ENCODE measurements at regions not wholly inside any gene's neighbourhood (a gene's known extent, or its start where the extent isn't known, plus 50 kb on each side); places are given as distances from the start of the nearest gene placed in this dataset.

DNA sequence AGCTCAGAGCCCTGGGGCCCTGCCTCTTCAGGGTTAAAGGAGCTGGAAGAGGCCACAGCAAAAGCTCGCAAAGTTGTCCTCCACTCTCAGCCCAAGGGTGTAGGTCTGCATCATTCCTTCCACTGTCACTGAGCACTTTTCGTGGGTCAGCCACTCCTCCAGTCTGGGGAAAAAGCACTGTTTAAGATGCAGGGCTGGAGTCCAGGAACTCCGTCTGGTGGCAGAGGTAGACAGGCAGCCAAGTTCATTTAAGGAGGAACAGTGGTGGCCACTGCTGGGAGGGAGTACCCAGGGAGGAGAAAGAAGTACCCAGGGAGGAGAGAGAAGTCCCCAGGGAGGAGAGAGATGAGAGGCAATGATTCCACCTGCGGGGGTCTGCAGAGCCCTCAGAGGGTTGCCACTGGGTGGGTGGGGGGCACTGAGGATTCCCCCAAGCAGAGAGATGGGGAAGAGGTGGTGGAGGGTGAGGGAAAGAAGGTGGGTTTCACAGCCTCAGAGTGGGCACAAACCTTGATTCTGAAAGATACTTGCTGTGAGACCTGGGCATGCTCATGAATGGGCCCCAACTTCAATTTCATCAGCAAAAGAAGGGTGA, 70.0 kb upstream of the B3GAT1 start:
- DNase-seq: no peak
- H3K4me3 ChIP-seq: no peak overlapping the region
- H3K9me3 ChIP-seq: no peaks in the 10 kb centered on the region
- WGBS, 2 donors (ENCODE audit: low coverage in 1 of 2): 65% methylated on average over 4 of the region's 4 CpGs; no CpG with 5 or more reads in 1 of the 2 donors
- H3K27me3 ChIP-seq: no peaks in the 10 kb centered on the region
- intact Hi-C loops (cut with DNase I; ENCODE audit: low total_unique reads): no loop called here
- in situ Hi-C loops (cut with MboI; ENCODE audit: low pct_ligation_motif_present in 1 of 4, low pct_unique_long_range_greater_than_20kb in 1 of 4, low sequenced_read_pairs in 3 of 4): loop anchor here in 1 of 4 donors (25.0 kb wide), 1 partner anchor 105 kb away; no protein-coding TSS in a partner anchor
- H3K4me1 ChIP-seq: no peaks in the 10 kb centered on the region
- no peak for TF ChIP-seq POLR2AphosphoS5 (IDR thresholded peaks at IDR 0.05)
- TF ChIP-seq EP300 (IDR thresholded peaks at IDR 0.05; ENCODE audit: low read depth): no peak
- no peak for TF ChIP-seq POLR2A (IDR thresholded peaks at IDR 0.05)
- TF ChIP-seq, protein P1, sequence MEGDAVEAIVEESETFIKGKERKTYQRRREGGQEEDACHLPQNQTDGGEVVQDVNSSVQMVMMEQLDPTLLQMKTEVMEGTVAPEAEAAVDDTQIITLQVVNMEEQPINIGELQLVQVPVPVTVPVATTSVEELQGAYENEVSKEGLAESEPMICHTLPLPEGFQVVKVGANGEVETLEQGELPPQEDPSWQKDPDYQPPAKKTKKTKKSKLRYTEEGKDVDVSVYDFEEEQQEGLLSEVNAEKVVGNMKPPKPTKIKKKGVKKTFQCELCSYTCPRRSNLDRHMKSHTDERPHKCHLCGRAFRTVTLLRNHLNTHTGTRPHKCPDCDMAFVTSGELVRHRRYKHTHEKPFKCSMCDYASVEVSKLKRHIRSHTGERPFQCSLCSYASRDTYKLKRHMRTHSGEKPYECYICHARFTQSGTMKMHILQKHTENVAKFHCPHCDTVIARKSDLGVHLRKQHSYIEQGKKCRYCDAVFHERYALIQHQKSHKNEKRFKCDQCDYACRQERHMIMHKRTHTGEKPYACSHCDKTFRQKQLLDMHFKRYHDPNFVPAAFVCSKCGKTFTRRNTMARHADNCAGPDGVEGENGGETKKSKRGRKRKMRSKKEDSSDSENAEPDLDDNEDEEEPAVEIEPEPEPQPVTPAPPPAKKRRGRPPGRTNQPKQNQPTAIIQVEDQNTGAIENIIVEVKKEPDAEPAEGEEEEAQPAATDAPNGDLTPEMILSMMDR (IDR thresholded peaks at IDR 0.05): no peak
- H3K36me3 ChIP-seq: no peaks in the 10 kb centered on the region
- H3K27ac ChIP-seq: no peak overlapping the region

DNA sequence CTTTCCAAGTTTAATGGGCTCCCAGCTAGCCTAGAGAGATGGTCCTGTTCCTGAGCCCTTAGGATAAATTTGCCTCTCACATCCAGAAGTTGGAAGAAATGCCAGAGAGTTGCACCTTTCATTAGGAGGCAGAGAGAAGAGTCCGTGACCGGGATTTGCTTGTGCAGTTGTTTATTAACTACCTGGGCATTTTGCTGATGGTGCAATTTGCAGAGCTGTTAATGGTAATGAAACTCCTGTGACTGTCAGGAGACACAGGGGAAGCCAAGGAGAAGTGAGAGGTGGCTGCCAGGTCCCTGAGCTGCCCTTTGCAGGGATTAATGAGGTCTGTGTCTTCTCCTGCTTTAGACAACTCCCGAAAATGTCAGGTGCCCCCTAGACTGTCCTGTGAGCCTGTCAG, 69.1 kb upstream of the B3GAT1 start:
- Histone ChIP-seq H3K27me3 (no peaks in the 10 kb centered on the region), H3K4me3 (no peak overlapping the region), H3K9me3 (no peaks in the 10 kb centered on the region), H3K4me1 (no peaks in the 10 kb centered on the region), H3K36me3 (no peaks in the 10 kb centered on the region), H3K27ac (no peak overlapping the region)
- DNase-seq: no peak
- intact Hi-C loops (cut with DNase I; ENCODE audit: low total_unique reads): no loop called here
- TF ChIP-seq POLR2AphosphoS5 (IDR thresholded peaks at IDR 0.05): no peak
- no peak for TF ChIP-seq EP300 (IDR thresholded peaks at IDR 0.05; ENCODE audit: low read depth)
- TF ChIP-seq, protein P1 (IDR thresholded peaks at IDR 0.05): no peak
- TF ChIP-seq POLR2A (IDR thresholded peaks at IDR 0.05): no peak
- in situ Hi-C loops (cut with MboI; ENCODE audit: low pct_ligation_motif_present in 1 of 4, low pct_unique_long_range_greater_than_20kb in 1 of 4, low sequenced_read_pairs in 3 of 4): loop anchor here in 1 of 4 donors (25.0 kb wide), 1 partner anchor 106 kb away; no protein-coding TSS in a partner anchor
- 79 to 87% methylated on average over 2 to 3 of the region's 3 CpGs for whole genome bisulfite sequencing, 2 donors (ENCODE audit: low coverage in 1 of 2)

DNA sequence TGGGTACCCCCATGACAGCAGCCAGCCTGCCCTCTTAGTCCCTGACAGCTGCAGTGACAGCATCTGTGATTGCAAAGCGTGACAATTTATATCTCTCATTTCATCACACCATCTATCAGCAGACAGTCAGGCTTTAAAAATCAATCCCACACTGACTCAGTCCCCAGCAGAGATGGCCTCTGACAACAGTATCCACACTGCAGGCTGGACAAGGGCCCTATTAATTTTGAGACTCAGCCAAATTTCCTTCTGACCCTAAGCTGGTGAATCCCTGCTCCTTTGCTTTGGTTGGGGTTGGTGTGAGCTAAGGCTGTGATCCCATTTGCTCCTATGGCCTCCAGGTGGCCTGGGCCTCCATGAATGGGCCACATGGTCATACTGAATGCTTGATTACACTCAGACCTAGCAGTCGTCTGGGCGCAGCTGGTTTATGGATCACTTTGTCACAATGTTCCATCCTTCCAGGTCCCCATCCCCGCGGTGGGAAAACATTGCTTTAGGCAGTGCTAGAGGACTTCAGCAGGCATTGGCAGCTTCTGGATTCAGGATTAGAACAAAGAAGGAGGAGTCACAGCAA, 68.2 kb upstream of the B3GAT1 start:
- Histone ChIP-seq H3K4me1 (no peaks in the 10 kb centered on the region), H3K27ac (no peak overlapping the region), H3K36me3 (no peaks in the 10 kb centered on the region), H3K9me3 (no peaks in the 10 kb centered on the region), H3K27me3 (no peaks in the 10 kb centered on the region), H3K4me3 (no peak overlapping the region)
- 86 to 87% methylated on average over 2 to 5 of the region's 5 CpGs for WGBS, 2 donors (ENCODE audit: low coverage in 1 of 2)
- intact Hi-C loops (cut with DNase I; ENCODE audit: low total_unique reads) (no loop called here), in situ Hi-C loops (cut with MboI; ENCODE audit: low pct_ligation_motif_present in 1 of 4, low pct_unique_long_range_greater_than_20kb in 1 of 4, low sequenced_read_pairs in 3 of 4) (loop anchor here in 1 of 4 donors (25.0 kb wide), 1 partner anchor 107 kb away; no protein-coding TSS in a partner anchor)
- no peak for TF ChIP-seq EP300 (IDR thresholded peaks at IDR 0.05; ENCODE audit: low read depth)
- no peak for TF ChIP-seq POLR2A (IDR thresholded peaks at IDR 0.05)
- TF ChIP-seq POLR2AphosphoS5 (IDR thresholded peaks at IDR 0.05): no peak
- TF ChIP-seq, protein P1 (IDR thresholded peaks at IDR 0.05): no peak
- DNase-seq: no peak

DNA sequence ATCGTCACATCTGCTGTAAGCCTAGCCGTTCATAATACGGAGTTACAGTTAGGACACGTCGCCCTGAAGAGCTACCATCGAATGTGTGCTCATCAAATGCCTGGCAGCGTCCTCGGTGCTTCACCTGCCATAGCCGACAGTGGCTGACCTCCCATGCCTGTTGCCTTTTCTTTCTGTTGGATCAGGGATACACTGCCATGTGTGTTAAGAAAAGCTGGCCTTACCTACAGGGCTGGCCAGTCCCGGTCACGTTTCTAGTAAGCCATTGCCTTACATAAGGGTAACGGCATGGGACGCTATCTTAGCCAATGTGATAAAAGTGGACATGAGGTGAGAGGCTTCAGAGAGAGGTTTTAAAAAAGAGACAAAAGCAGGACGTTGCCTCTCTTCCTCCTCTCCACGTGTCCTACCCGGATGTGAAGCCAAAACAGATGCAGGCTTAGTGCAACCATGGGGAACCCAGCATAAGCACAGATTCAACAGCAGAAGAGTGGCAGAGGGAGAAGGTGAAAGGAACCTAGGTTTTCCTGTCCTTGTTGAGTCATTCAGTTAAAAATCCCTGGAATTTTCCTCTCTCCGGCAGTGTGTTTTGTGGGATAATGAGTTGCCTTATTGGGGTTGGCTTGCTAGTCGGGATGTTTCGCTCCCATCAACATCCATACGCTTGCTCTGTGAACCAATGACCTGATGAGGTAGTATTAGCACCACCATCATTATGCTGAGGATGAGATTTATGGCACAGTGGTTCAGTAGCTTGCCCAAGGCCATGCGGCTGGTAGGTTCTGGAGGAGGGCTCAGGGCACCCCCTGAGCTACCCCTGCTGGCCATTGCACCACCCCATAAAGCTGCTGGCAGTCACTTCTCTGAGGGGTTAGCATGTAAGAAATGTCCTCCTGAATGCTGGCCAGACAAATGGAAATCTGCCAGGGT, 67.4 kb upstream of the B3GAT1 start:
- H3K27me3 ChIP-seq: no peaks in the 10 kb centered on the region
- no peak for TF ChIP-seq EP300 (IDR thresholded peaks at IDR 0.05; ENCODE audit: low read depth)
- TF ChIP-seq, protein P1 (IDR thresholded peaks at IDR 0.05): no peak
- TF ChIP-seq POLR2A (IDR thresholded peaks at IDR 0.05): no peak
- intact Hi-C loops (cut with DNase I; ENCODE audit: low total_unique reads): no loop called here
- H3K27ac ChIP-seq: no peak overlapping the region
- no peak overlapping the region for H3K4me3 ChIP-seq
- H3K36me3 ChIP-seq: no peaks in the 10 kb centered on the region
- no peaks in the 10 kb centered on the region for H3K9me3 ChIP-seq
- in situ Hi-C loops (cut with MboI; ENCODE audit: low pct_ligation_motif_present in 1 of 4, low pct_unique_long_range_greater_than_20kb in 1 of 4, low sequenced_read_pairs in 3 of 4): loop anchor here in 1 of 4 donors (25.0 kb wide), 1 partner anchor 108 kb away; no protein-coding TSS in a partner anchor
- H3K4me1 ChIP-seq: no peaks in the 10 kb centered on the region
- DNase-seq: no peak
- WGBS, 2 donors (ENCODE audit: low coverage in 1 of 2): 53 to 84% methylated on average over 4 to 21 of the region's 21 CpGs
